HG02970 (cell line): ENCODE measurements at regions not wholly inside any gene's neighbourhood (a gene's known extent, or its start where the extent isn't known, plus 50 kb on each side); places are given as distances from the start of the nearest gene placed in this dataset.

Experiments
- ATAC-seq: cut with Tn5 transposase; IDR thresholded peaks from one replicate; pipeline ENCODE4 v1.9.1; 2021; ENCODE audit warnings: mild to moderate bottlenecking, moderate library complexity, moderate number of reproducible peaks; ENCODE audit not compliant: unreplicated experiment, low FRiP score

DNA sequence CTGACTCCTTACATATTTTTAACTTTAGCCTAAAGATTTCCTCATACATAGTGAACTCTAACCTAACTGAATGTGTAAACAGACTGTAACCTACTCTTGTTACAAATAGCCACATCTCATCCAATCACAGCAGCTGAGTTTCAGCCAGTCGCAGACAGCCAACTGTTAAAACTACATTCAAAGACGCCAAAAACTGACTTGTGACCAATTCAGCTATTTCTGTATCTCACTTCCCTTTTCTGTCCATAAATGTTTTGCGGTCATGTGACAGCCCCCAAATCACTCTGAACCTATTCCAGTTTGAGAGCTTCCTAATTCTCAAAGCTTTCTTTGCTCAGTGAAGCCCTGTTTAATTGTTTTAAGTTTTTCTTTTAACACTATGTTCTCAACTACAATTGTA, 2731.9 kb downstream of the ARAP2 start:
- ATAC-seq: no peak

DNA sequence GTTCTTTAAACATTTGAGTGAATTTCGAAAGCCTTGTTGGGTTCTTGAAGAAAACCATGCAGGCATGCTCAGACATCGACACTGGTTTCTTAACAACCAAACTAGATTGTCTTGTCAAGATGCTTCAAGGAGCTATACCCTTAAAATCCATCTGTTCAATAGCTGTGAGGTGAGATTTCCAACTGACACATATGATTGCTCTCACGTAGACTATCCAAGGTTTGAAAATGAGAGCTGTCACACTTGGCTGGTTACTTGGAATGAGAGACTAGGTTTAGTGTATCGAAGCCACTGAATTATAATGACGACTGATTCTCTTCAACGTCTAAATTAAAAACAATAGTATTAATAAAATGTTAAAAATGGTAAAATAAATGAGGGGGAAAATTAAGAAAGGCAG, 2725.5 kb downstream of the ARAP2 start:
- ATAC-seq: no peak

DNA sequence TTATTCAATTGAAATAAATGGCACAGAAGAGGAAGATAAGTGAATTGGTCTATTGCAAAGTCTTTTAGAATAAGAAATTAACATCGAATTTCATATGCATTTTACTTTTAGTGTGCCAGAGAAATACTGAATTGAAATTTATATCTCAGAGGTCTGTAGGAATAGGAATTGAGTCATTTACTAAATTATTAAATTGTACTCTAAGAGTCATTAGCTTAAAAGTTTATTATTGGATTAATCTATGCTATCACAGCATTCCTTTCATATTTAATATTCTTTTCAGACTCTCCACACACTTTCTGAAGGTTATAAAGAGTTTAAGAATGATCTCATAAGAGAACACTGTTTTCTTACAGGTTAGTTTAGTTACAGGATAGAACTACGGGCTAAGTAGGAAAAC, 2711.5 kb downstream of the ARAP2 start:
- ATAC-seq: no peak

DNA sequence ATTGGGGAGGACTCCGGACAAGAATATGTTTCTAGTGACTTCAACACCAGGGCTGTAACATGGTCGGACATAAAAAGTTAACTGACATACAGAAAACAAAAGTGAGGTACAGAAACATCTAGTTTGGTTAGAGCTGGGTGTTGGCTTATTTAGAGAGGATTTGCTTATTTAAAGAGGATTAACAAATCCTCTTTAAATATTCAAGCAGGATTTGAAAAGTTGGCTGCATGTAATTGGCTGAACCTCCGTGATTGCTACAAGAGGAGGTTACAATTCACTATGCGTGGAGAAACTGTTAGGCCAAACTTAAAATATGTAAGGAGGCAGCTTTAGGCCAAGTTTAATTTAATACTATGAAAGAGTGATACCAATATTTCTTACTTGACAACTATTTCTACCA, 2707.4 kb downstream of the ARAP2 start:
- no peak for ATAC-seq

DNA sequence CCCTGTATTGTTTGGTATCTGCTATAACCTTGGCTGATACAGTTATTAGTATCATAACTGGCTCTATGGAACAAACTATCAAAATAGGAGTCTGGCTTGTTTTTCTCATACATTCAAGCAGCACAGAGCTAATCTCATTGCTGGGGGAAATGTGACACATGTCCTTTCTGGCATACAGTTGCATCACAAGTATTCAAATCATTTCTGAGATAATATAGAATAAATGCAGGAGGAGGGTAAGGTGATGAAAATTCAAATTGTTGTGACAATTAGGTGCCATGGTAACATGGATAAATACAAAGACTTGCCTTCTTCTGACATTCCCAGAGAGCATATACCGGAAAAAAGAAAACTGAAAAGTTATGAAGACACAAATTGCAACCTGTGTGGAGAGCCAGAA, 2706.8 kb downstream of the ARAP2 start:
- no peak for ATAC-seq

DNA sequence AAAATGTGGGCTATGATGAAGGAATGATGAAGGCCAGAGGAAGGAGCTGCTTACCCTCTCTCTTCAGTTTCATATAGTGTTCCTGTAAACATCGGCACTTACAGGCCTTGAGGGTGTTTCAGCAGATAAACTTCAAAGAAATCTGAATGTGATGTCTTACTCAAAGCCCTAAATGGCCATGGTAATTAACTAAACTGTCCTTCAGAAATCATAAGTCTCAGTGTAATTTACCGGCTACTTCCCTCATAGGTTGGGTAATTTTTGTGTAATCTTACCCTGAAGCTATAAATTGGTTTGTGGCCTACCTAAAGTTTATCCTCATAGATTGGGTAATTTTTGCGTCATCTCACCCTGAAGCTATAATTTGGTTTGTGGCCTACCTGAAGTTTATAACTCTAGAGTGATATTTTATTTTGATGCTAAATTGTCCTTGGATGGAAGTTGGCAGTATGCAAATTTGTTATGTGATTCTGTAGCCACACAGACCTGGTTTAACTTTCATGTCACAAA, 2700.3 kb downstream of the ARAP2 start:
- no peak for ATAC-seq

DNA sequence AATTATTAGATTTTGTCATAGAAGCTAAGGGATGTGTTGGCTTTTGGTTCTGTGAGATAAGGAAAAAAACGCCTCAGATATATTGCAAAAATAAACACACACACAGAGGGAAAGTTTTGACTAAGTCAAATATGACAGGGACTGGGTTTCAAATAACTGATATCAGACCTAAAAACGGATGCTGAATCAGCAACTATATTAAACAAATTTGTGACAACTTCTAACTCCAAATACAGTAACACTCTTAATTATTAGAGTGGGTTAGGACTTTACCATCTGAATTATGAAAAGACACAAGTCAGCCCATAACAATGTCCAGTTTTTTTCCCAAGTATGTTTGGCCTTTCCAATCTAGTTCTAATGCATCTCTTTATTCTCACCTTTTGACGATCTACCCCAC, 2693.1 kb downstream of the ARAP2 start:
- ATAC-seq: no peak

DNA sequence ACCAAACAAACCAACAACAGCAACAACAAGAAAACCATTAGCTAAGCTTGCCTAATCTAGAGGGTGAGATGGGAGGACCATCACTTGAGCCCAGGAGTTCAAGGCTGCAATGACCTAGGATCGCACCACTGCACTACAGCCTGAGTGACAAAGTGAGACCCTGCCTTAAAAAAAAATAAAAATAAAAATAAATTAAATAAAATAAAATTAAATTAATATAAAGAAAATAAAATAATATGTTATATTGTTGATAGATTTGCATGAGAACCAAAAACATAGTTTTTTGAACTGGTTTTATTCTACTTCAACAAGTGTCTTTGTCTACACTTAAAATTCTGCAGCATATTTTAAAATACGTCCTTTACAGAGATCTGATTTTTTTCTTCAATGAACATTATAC, 2683.1 kb downstream of the ARAP2 start:
- no peak for ATAC-seq

DNA sequence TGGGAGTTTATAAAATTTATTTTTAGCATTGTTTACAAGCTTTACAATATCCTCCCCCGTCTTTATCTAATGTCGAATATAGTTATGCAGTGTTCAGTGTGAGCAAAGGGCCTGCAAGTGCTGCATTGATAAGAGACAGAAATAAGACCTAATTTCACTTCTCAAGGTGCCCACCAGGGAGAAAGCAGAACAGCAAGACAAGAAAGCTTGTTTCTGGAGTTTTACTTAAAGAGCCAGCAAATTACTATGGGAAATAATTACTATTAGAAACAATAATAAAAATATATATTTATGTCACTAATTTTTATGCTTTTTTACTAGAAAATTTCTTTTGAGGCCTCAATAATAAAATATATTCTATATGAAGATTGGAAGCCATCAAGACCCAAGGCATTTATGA, 2677.7 kb downstream of the ARAP2 start:
- ATAC-seq: no peak

DNA sequence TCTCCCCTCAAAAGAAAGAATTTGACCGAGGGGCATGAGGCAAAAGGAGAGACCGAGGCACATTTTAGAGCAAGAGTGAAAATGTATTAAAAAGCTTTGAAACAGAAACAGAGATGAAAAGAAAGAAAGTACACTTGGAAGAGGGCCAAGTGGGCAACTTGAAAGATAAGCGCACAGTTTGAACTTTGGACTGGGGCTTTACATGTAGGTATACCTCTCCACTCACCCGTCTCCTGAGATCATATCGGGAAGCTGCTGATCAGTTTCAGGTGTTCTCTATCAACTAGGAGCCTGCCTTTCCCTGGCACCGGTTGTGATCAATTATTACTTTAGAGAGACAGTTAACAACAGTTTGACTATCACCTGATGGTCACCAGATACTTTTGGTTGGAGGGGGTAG, 2666.5 kb downstream of the ARAP2 start:
- ATAC-seq: no peak

DNA sequence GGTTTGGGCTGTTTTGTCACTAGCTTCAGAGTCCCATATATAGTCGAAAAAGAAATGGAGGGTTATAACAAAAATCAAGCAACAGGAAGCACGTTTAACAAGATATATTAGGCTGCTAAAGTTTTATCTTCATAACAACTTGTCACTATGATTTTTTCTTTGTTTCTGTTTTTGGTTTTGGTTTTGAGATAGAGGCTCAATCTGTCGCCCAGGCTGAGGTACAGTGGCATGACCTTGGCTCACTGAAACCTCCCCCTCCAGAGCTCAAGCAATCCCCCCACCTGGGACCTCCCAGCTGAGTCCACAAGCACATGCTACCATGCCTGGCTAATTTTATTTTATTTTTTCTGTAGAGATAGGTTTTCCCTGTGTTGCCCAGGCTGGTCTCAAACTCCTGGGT, 2664.4 kb downstream of the ARAP2 start:
- ATAC-seq: no peak

DNA sequence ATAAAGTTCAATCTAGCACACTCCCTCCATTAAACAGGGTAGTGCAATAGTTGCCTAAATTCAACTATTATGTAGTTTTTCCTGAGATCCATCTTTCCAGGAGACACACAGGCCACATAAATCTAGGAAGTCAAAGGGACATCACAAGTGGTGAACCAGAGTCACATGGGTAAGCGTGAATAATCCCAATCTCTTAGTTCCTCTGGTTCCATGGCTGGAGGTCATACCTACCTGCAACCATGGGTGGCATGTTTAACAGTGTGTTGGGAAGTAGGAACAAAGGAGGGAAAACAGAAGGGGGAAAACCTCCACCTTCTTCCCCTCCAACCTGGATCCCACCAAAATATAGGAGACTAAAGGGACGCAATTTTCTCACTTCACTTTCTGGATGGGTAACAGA, 2651.6 kb downstream of the ARAP2 start:
- ATAC-seq: no peak

DNA sequence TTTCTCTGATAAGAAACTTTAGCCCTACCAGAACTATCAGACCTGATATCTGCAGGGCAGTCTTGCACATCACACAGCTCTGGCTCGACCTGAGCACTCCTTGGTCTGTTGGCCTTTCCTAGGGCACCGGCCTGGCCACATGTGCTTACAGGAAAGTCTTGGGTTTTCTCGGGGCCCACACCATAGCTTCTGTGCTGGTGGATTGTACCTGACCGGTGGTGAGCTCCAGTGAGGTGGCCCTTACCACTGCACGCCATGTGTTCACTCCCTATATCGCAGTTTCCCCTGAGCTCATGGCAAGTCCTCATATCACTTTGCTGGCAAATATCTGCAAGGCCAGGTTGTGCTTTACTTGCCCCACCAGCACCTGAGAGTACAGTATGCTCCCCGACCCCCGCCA, 2637.4 kb downstream of the ARAP2 start:
- no peak for ATAC-seq

DNA sequence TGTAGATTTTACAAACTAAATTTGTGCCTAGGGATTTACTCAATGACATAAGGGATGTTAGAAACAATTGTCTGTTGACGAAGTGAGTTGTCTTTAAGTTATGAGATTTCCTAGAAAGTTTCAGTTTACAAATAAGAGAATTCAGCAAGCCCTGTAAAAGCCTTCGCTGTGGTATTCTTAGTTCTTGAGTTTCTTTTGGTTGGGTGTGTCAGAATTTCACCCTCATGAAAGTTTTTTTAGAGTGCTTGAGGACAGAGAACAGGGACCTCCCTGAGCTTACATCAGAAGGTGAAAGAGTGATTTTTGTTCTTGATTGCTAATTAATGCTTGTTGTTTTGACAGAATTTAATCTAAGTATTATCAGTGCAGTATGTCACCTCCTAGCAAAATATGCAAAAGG, 2628.2 kb downstream of the ARAP2 start:
- no peak for ATAC-seq

DNA sequence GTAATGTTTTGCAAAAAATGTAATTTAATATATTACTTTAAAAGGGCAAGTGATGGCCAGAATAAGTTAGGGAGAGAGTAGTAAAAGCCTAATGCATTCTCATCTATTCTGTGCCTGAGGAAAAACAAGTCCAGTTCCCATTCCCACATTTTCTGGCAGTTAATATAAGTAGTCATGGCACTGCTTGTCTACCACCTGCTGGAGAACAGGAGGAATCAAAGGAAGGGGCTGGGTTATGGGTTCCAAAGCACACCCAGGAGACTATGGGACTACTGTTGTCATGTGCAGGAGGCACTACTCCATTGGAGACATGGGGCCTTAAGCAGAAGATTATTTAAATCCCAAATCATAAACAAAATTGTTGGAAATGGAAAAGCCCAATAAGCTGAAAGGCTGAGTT, 2618.6 kb downstream of the ARAP2 start:
- ATAC-seq: no peak

DNA sequence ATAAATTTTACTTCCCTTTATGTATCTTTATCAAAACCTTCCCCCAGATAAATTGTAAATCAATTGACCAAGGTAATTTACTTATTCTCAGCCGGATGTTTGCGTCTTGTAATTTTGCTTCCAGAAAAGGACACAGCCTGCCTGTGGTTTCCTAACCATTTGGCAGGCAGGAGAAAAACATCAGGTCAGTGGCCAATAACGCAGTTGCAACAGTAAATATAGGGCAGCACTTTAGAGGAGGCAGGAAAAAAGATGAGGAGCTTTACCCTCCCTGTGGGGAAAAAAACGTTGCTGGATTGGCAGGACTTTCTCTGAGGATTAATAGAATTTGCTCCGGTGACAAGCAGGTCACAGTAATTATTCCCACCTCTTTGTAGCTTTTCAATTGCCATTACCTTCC, 2618.1 kb downstream of the ARAP2 start:
- ATAC-seq: no peak

DNA sequence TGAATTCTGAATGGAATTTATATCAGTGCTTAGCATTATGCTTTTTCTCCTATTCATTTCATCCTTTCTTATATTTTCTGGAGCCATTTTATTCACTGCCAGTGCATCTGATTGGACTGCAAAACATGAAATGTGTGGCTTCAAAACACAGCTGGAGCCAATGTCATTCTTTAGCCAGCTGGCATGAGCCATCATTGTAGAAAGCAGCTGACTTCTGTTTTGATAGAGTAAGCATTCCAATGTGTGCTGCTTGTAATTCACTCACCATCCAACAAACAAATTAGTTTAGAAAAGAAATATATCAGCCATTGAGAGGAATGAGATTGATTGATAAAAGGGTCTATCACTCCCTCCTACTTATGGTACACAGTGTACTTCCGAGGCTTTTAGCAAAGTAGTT, 2616.0 kb downstream of the ARAP2 start:
- ATAC-seq: no peak

DNA sequence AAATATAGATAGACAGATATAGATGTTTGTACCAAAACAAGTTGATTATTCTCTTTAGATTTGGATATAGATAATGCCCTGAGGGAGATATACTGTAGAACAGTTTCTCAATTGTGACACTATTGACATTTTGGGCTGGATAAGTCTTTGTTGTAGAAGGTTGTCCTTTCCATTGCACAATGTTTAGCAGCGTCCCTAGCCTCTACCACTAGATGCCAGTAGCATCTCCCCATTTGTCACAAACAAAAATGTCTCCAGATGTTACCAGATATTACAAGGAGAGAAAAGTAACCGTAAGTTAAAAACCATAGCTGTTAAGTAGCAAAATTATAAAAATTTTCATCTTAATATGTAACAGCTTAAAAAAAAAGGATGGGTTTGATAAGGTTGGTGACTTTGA, 2595.3 kb downstream of the ARAP2 start:
- no peak for ATAC-seq

DNA sequence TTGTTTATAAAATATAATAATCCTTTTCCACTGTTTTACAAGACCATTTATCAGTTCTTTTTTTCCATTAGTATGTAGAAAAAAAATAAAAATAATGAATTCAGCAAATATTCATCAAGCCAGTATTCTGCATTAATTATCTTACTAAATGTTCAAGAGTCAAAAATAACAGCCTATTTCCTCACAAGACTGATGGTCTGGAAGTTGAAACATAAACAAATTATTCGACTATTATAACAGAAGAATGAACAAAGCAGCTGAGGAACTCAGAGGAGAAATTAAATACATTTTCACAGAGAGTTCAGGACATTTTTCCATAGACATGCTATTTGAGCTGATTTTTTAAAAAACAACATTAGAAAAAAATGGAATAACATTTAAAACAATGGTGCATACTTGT, 2594.8 kb downstream of the ARAP2 start:
- ATAC-seq: no peak

DNA sequence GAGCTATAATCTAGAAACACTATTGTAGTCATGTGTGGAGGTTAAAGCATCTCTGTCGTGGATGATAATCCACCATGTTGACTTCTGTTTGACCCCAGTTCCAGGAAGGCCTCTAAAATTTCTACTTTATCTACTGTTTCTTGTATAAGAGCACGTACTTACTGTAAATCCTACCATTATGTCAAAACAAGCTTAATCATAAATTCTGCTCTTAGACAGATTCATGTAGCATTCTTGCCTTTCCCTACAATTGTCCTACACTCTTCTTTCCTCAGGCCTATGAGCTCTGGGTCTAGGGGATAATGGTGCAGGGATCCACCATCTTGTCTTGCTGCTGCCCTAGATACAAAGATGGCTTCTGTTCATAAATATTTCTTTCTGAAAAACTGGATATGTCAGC, 2594.3 kb downstream of the ARAP2 start:
- ATAC-seq: no peak

DNA sequence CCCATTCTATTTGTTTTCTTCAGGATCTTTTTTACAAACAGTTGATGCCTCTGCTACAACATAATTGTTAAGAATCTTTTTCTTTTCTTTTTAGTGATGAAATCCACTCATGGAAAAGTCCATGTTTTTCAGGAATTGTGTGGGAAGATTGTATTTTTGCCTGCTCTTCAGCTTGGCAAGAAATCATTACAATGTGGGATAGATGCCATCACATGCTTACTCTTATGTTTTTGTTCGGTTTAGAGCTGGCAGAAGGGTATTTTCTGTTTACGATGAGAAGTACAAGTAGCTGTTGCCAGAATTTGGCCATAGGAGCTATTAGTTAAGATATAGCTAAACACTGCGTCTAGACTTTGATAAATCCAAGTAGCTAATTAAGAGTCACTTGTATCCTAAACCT, 2585.3 kb downstream of the ARAP2 start:
- ATAC-seq: no peak

DNA sequence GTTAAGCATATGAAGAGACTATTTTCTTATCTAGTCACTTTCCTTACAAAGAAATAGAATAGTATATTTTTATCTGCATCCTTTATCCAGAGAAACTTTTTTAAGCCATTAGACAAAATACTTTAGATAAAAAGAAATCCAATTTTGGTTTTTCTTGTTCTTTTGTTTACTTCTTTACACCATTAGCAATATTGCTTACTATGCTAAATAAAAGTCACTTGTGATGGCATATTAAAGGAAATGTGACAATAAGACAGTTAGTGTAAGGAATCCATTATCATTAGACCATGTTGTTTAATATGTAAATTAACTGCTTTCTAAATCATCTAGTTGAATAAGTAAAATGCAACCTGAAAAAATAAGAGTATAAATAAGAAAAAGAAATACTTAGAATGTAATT, 2582.7 kb downstream of the ARAP2 start:
- no peak for ATAC-seq

DNA sequence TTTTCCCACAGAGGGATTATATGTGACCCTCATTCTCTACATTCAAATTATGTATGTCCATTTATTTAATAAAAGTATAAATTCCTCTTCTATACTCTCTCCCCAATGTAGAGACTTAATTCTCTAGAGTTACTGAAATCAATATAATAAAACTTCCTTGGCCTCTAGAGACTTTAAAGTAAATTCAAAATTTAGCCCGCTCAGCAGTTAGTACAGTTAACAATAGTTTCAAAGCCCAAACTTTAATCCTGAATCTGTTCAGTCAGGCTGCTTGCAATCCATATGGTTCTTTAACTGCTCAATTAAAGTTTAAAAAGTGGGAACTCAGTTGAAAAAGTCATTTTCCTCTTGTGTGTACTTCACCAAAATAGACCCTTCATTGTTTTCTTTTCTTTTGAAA, 2558.4 kb downstream of the ARAP2 start:
- ATAC-seq: no peak
